H1 (cell line): ENCODE measurements at regions not wholly inside any gene's neighbourhood (a gene's known extent, or its start where the extent isn't known, plus 50 kb on each side); places are given as distances from the start of the nearest gene placed in this dataset.

Experiments
- BRCA1 ChIP-seq: IDR thresholded peaks from 2 replicates; pipeline ENCODE4 v1.6.1; 2012; ENCODE audit warnings: low read depth, low read length, improper control_type of control experiment
- EP300 ChIP-seq, 2 experiments: IDR thresholded peaks; 1 replicate in 1 of 2; 2 replicates in 1 of 2; pipeline ENCODE4 v1.6.1; 2011 to 2012; ENCODE audit warnings: low read depth in 2 of 2, low read length in 2 of 2, mild to moderate bottlenecking in 2 of 2, borderline replicate concordance in 1 of 2, inconsistent platforms in 1 of 2, moderate library complexity in 1 of 2
- EZH2 ChIP-seq: fragments of 200-600 bp; sonication (generic); IDR thresholded peaks from 2 replicates; pipeline ENCODE4 v1.7.1; 2012; ENCODE audit warnings: low read depth, mild to moderate bottlenecking, moderate library complexity, low read length, inconsistent platforms; ENCODE audit not compliant: severe bottlenecking
- MAFK ChIP-seq: IDR thresholded peaks from 2 replicates; pipeline ENCODE4 v1.6.1; 2012; ENCODE audit warnings: low read depth, mild to moderate bottlenecking, improper control_type of control experiment, low read length
- PHF8 ChIP-seq: fragments of 200-600 bp; sonication (generic); conservative IDR thresholded peaks from 2 replicates; pipeline ENCODE4 v1.7.1; 2012; ENCODE audit warnings: low read depth, mild to moderate bottlenecking, inconsistent platforms, low read length, moderate library complexity
- POLR2A ChIP-seq, 2 experiments: IDR thresholded peaks; 1 replicate in 1 of 2; 2 replicates in 1 of 2; pipeline ENCODE4 v1.6.1; 2011; ENCODE audit warnings: low read depth in 2 of 2, low read length in 2 of 2, mild to moderate bottlenecking in 2 of 2; ENCODE audit errors: control extremely low read depth in 1 of 2
- POLR2AphosphoS5 ChIP-seq: IDR thresholded peaks from 2 replicates; pipeline ENCODE4 v1.6.1; 2011; ENCODE audit warnings: low read depth, low read length
- SIN3A ChIP-seq, 2 experiments: IDR thresholded peaks in 1 of 2; conservative IDR thresholded peaks in 1 of 2; 2 replicates each; pipeline ENCODE4 v1.6.1; 2011 to 2012; ENCODE audit warnings: low read length in 2 of 2, improper control_type of control experiment in 1 of 2, low read depth in 1 of 2, mild to moderate bottlenecking in 1 of 2
- TCF12 ChIP-seq: IDR thresholded peaks from 2 replicates; pipeline ENCODE4 v1.6.1; 2011; ENCODE audit warnings: low read depth, mild to moderate bottlenecking, low read length
- TEAD4 ChIP-seq: IDR thresholded peaks from 2 replicates; pipeline ENCODE4 v1.6.1; 2012; ENCODE audit warnings: low read depth, low read length, inconsistent platforms, mixed read lengths
- TF ChIP-seq, protein P1 (sequence below), 3 experiments: IDR thresholded peaks; 1 replicate in 2 of 3; 2 replicates in 1 of 3; pipeline versions ENCODE4 v1.5.1 to v1.6.1; 2011; ENCODE audit warnings: low read length in 3 of 3, mild to moderate bottlenecking in 3 of 3, inconsistent platforms in 2 of 3, low read depth in 1 of 3, moderate library complexity in 1 of 3; ENCODE audit not compliant: insufficient read depth in 1 of 3; ENCODE audit errors: control extremely low read depth in 1 of 3
- TF ChIP-seq, protein P2 (sequence below): IDR thresholded peaks from 2 replicates; pipeline ENCODE4 v1.6.1; 2012; ENCODE audit warnings: inconsistent platforms
- TF ChIP-seq, protein P3 (sequence below): IDR thresholded peaks from 2 replicates; pipeline ENCODE4 v1.6.1; 2011; ENCODE audit warnings: low read depth, mild to moderate bottlenecking, low read length; ENCODE audit not compliant: insufficient read depth

DNA sequence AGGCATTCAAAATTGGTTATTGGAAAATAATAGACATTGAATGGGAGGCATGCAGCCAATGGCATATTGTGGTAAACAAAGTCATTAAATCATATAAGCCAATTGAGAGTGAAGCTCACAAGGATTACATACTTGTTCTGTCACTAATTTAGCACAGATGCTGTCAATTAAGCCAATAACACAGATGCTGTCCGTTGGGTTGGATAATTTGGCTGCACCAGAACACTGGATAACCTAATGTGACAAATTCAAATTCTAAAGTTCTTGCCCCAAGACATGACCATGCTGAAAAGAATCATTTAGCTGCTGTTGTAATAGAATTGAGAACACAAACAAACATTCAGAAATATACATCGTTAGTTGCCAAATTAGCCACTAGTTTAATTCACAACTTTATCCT is 1796.4 kb downstream of the EFNA5 start:
- TF ChIP-seq EP300 (IDR thresholded peaks at IDR 0.05; ENCODE audit: borderline replicate concordance in 1 of 2, low read depth in 2 of 2, low read length in 2 of 2) (no peak), SIN3A (conservative IDR thresholded peaks at IDR 0.05 in 1 of 2, IDR thresholded peaks at IDR 0.05 in 1 of 2; ENCODE audit: low read depth in 1 of 2, low read length in 2 of 2) (no peak), BRCA1 (no peak), TCF12 (no peak), TEAD4 (no peak), EZH2 (no peak), POLR2A (IDR thresholded peaks at IDR 0.05; ENCODE audit: control extremely low read depth in 1 of 2, low read depth in 2 of 2, low read length in 2 of 2) (no peak), MAFK (no peak), POLR2AphosphoS5 (no peak), PHF8 (no peak)
- TF ChIP-seq, protein P1, sequence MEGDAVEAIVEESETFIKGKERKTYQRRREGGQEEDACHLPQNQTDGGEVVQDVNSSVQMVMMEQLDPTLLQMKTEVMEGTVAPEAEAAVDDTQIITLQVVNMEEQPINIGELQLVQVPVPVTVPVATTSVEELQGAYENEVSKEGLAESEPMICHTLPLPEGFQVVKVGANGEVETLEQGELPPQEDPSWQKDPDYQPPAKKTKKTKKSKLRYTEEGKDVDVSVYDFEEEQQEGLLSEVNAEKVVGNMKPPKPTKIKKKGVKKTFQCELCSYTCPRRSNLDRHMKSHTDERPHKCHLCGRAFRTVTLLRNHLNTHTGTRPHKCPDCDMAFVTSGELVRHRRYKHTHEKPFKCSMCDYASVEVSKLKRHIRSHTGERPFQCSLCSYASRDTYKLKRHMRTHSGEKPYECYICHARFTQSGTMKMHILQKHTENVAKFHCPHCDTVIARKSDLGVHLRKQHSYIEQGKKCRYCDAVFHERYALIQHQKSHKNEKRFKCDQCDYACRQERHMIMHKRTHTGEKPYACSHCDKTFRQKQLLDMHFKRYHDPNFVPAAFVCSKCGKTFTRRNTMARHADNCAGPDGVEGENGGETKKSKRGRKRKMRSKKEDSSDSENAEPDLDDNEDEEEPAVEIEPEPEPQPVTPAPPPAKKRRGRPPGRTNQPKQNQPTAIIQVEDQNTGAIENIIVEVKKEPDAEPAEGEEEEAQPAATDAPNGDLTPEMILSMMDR (IDR thresholded peaks at IDR 0.05; ENCODE audit: control extremely low read depth in 1 of 3, insufficient read depth in 1 of 3, low read depth in 1 of 3, low read length in 3 of 3), result no peak
- TF ChIP-seq, protein P2, sequence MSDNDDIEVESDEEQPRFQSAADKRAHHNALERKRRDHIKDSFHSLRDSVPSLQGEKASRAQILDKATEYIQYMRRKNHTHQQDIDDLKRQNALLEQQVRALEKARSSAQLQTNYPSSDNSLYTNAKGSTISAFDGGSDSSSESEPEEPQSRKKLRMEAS, result no peak
- TF ChIP-seq, protein P3, sequence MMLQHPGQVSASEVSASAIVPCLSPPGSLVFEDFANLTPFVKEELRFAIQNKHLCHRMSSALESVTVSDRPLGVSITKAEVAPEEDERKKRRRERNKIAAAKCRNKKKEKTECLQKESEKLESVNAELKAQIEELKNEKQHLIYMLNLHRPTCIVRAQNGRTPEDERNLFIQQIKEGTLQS, result no peak
